ENCODE measurements at regions not wholly inside any gene's neighbourhood (a gene's known extent, or its start where the extent isn't known, plus 50 kb on each side); places are given as distances from the start of the nearest gene placed in this dataset.

- Histone ChIP-seq H3K4me3 (no peak overlapping the region), H3K27ac (peak overlapping the region; percentile 79 to 95)
- TF ChIP-seq, protein P1, sequence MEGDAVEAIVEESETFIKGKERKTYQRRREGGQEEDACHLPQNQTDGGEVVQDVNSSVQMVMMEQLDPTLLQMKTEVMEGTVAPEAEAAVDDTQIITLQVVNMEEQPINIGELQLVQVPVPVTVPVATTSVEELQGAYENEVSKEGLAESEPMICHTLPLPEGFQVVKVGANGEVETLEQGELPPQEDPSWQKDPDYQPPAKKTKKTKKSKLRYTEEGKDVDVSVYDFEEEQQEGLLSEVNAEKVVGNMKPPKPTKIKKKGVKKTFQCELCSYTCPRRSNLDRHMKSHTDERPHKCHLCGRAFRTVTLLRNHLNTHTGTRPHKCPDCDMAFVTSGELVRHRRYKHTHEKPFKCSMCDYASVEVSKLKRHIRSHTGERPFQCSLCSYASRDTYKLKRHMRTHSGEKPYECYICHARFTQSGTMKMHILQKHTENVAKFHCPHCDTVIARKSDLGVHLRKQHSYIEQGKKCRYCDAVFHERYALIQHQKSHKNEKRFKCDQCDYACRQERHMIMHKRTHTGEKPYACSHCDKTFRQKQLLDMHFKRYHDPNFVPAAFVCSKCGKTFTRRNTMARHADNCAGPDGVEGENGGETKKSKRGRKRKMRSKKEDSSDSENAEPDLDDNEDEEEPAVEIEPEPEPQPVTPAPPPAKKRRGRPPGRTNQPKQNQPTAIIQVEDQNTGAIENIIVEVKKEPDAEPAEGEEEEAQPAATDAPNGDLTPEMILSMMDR (IDR thresholded peaks at IDR 0.05): no peak
- DNase-seq (ENCODE audit: low spot score): no peak
Measured at GRCh38 chr10:4498711-4499251, 327.2 kb upstream of the AKR1E2 start.

- TF ChIP-seq, protein P1 (IDR thresholded peaks at IDR 0.05): no peak
- DNase-seq (ENCODE audit: low spot score): no peak
- no peak overlapping the region for H3K27ac ChIP-seq
- no peak overlapping the region for H3K4me3 ChIP-seq
Measured at GRCh38 chr10:4494551-4494950, 331.5 kb upstream of the AKR1E2 start.

GRCh38 chr10:4492202-4492601 lies 333.8 kb upstream of the AKR1E2 start:
- no peak overlapping the region for H3K27ac ChIP-seq
- no peak for DNase-seq (ENCODE audit: low spot score)
- TF ChIP-seq, protein P1 (IDR thresholded peaks at IDR 0.05): no peak
- no peak overlapping the region for H3K4me3 ChIP-seq

DNA sequence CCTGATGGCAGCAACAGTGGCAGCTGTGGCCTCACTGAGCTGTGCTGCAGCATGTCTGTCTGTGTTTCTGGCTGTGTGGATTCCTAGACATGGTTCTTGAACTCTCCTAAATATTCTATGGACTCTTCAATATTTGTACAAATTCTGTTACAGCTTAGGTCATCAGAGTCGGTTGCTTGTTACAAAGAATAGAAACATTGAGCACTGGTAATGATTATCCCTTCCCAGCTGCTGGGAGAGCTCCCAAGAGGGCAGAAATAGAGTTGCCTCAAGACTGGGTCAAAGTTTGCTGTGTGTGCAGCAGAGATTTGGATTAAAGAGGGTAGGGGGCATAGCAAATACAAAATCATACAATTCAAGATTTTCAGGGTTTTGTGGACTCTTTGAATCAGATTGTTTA lies 337.1 kb upstream of the AKR1E2 start:
- no peak for DNase-seq (ENCODE audit: low spot score)
- H3K4me3 ChIP-seq: no peak overlapping the region
- TF ChIP-seq, protein P1 (IDR thresholded peaks at IDR 0.05): no peak
- H3K27ac ChIP-seq: no peak overlapping the region

DNA sequence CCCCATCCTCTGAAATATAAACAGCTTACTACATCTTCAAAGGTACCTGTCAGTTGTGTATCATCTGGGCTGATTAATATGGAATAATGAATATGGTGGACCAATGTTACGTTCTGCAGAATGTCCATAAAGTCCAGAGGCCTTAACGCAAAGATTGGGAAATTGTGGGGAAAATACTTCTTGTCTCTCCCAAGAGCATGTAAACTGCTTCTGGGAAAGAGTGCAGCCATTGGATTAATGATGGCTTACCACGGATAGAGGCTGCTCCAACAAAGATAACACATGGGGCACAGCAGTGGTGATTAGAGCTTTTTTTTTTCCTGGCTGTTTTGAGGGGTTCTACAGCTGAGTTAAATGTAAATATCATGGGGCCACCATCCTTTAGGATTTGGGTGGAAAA lies 340.4 kb upstream of the AKR1E2 start:
- TF ChIP-seq, protein P1 (IDR thresholded peaks at IDR 0.05): no peak
- no peak for DNase-seq (ENCODE audit: low spot score)

DNA sequence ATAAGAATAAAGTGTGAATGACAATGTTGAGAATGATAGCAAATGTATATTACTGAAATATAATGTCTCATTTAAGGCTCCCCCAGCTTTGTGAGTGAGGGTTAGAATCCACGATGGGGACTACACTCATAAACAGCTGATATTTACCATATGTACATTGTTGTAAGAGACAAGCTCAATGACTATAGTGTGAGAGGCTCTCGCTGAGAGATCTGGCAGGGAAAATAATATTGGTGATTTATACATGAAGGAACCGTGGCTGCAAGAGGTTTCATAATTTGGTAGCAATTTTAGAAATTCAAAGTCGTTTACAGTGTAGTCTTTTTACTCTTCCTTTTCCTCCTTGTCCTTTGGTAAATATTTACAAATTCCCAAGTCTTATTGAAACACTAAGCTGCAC lies 342.2 kb upstream of the AKR1E2 start:
- Histone ChIP-seq H3K4me3 (no peak overlapping the region), H3K27ac (no peak overlapping the region)
- DNase-seq (ENCODE audit: low spot score): no peak
- TF ChIP-seq, protein P1 (IDR thresholded peaks at IDR 0.05): no peak

More for the DNA sequence above, 340.4 kb upstream of the AKR1E2 start:
- Histone ChIP-seq H3K4me3 (no peak overlapping the region), H3K27ac (no peak overlapping the region)

GRCh38 chr10:4482659-4483058 lies 343.3 kb upstream of the AKR1E2 start:
- no peak for DNase-seq (ENCODE audit: low spot score)
- TF ChIP-seq, protein P1 (IDR thresholded peaks at IDR 0.05): no peak
- H3K27ac ChIP-seq: no peak overlapping the region
- H3K4me3 ChIP-seq: no peak overlapping the region
